Omental fat pad (tissue), 3 donors: ENCODE measurements at regions not wholly inside any gene's neighbourhood (a gene's known extent, or its start where the extent isn't known, plus 50 kb on each side); places are given as distances from the start of the nearest gene placed in this dataset.
A peak's percentile ranks its signal among the peaks of the same experiment; 100 is the strongest.

ENCODE experiments used
- ATAC-seq: fragments of 150-250 bp; one replicate; pipeline ENCODE4 v1.9.1; 2016; ENCODE audit warnings: mild to moderate bottlenecking, moderate library complexity; ENCODE audit not compliant: low FRiP score
- DNase-seq: peaks from one replicate; pipeline ENCODE4 v3.0.0-alpha.2; 2019; ENCODE audit warnings: low spot score
- TF ChIP-seq, protein P1 (sequence below), 3 donors: fragments of 450-650 bp; IDR thresholded peaks; one replicate each; pipeline ENCODE4 v1.5.1; 2016 to 2017; ENCODE audit warnings: antibody characterized with exemption in 3 of 3, mild to moderate bottlenecking in 3 of 3, moderate library complexity in 2 of 3

DNA sequence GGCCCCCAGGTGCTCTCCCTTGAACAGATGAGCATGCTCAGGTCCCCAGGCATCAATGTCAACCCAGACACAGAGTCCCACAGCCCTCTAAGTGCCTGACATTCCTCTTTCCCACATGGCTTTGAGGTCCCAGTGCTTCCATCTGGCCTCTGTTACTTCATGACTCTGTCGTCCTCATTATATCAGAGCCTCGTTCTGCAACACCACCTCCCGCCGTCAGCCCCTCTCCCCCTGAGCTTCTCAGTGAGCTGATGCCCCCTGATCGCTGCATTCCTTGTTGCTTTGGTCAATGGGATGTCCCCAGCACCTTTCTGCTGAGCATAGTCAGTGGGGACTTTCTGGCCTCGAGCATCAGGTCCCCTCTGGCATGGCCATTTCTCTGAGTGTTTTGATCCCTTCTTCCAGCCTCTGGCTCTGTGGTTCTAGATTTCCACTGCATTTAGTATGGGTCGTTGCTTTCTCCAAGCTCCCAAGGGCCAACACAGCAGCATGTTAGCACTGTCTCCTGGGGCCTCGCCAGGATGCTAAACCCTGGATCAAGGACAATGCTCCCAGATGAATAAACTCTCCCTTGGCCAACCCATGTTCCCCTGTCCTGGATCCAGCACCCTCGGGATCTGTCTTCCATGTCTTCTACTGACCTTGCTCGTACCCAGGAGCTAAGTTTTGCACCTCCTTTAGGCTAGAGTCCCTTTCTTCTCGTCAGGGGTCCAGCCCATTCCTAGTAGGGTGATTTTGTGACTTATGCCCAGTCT is 143.2 kb upstream of the TWIST2 start:
- TF ChIP-seq, protein P1, sequence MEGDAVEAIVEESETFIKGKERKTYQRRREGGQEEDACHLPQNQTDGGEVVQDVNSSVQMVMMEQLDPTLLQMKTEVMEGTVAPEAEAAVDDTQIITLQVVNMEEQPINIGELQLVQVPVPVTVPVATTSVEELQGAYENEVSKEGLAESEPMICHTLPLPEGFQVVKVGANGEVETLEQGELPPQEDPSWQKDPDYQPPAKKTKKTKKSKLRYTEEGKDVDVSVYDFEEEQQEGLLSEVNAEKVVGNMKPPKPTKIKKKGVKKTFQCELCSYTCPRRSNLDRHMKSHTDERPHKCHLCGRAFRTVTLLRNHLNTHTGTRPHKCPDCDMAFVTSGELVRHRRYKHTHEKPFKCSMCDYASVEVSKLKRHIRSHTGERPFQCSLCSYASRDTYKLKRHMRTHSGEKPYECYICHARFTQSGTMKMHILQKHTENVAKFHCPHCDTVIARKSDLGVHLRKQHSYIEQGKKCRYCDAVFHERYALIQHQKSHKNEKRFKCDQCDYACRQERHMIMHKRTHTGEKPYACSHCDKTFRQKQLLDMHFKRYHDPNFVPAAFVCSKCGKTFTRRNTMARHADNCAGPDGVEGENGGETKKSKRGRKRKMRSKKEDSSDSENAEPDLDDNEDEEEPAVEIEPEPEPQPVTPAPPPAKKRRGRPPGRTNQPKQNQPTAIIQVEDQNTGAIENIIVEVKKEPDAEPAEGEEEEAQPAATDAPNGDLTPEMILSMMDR (IDR thresholded peaks at IDR 0.05) = no peak
- ATAC-seq (no peak), DNase-seq (peak; percentile 14)

DNA sequence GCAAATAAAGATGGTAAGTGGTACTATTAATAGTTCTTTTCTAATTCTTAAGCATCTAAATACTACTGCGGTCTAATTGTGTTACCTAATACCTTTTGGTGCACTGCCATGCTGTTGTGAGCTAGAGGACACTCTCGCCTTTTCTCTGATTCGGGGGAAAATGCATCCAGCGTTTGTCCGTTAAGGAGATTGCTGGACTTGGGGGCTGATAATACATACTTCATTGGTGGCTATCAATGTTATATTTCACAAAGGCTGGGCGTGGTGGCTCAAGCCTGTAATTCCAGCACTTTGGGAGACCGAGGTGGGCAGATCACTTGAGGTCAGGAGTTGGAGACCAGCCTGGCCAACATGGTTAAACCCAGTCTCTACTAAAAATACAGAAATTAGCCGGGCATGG is 141.7 kb upstream of the TWIST2 start:
- TF ChIP-seq, protein P1 (IDR thresholded peaks at IDR 0.05) = no peak
- peak; percentile 5 for DNase-seq
- ATAC-seq = no peak

DNA sequence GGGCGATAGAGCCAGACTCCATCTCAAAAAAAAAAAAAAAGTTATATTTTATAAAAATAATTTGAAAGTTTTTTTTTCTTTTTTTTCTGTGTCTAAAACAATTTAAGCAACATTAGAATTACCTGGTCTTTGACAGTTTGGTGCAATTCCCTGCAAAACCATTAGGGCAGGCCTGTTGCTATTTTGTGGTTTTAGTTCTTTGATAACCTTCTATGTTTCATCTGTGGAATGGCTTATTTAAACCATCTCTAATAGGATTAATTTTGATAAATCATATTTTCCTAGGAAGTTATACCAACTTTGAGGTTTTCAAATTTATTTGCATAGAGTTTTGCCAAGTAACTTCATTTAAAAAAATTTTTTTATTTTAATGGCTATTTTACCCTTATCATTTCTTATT is 141.2 kb upstream of the TWIST2 start:
- ATAC-seq = no peak
- no peak for DNase-seq

DNA sequence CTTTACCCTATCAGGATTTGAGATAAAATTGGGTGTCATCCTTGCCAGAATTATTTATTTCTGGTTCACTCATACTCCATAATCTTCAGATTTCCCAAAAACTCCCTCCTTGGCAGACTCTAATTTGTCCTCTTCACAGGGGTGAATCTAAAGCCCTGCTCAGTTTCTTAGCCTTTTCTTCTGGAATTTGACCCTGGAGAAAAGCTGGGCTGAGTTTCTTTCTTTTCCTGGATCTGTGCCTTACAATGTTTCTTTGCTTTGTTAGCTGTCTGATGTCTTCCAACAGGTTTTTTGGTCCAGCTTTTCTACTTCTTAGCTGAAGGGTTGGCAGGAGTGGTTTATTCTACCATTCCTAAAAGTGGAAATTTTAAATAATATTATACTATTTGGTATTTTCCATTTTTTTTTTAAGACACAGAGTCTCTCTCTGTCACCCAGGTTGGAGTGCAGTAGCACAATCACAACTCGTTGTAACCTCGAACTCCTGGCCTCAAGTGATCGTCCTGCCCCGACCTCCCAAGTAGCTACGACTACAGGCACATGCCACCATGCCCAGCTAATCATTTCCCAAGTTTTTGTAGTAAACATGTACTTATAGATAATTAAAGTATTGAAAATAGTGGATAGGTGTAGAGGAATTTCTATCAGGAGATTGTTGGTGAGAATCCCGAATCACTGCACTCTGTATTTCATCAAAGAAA is 138.4 kb upstream of the TWIST2 start:
- TF ChIP-seq, protein P1 (IDR thresholded peaks at IDR 0.05) = no peak
- DNase-seq = peak; percentile 9
- peak; percentile 58 for ATAC-seq

More for the DNA sequence above, 141.2 kb upstream of the TWIST2 start:
- TF ChIP-seq, protein P1 (IDR thresholded peaks at IDR 0.05) = no peak

DNA sequence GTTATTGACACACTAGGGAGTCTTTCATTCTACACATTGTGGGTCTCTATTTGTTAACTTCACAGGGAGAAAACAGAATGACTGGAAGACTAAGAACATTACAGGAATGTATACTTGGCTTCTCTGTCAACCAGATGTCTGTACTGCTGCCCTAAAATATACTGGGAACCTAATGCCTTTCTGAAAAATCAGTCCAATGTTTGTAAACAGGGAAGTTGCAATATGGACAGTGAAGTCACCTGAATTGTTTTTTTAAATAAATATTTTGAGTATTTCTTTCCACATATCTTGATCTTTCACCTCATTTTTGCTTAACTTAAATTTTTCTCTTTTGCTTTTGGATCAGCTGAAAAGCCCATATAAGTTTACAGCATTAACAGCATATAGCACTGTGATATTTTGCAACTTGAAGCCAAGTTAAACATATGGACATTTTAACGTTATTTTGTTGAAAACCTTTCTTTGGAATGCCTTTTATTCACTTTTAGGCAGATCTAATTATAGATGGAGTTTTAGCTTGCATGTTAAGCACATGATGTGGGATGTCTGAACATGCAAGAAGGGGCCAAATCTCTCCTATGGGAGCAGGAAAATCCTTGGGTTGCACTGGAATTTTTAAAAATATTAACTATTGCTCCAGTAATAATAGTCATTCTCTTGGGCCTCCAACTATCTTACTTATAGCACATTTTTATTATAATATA is 137.7 kb upstream of the TWIST2 start:
- DNase-seq = no peak
- no peak for ATAC-seq
- TF ChIP-seq, protein P1 (IDR thresholded peaks at IDR 0.05) = no peak

DNA sequence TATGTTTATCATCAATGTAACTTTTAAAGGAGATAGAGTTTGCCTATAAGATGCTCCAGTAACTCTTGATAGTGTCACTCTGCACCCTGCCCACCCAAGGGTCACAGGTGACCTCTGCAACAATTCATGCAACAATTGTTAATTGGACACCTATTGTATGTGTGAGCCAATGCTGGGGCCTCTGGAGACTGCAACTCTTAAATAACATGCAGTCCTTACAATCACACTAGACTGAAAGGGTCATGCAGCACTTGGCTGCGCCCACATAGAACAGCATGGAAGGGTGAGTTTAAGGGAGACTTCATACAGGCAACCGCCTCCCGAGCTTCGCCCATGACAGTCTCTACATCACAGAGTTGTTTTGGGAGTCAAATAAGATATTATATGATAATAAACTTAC is 137.1 kb upstream of the TWIST2 start:
- TF ChIP-seq, protein P1 (IDR thresholded peaks at IDR 0.05) = no peak

More for the DNA sequence above, 137.1 kb upstream of the TWIST2 start:
- no peak for ATAC-seq
- no peak for DNase-seq
